ENCODE measurements at regions not wholly inside any gene's neighbourhood (a gene's known extent, or its start where the extent isn't known, plus 50 kb on each side); places are given as distances from the start of the nearest gene placed in this dataset.

DNA sequence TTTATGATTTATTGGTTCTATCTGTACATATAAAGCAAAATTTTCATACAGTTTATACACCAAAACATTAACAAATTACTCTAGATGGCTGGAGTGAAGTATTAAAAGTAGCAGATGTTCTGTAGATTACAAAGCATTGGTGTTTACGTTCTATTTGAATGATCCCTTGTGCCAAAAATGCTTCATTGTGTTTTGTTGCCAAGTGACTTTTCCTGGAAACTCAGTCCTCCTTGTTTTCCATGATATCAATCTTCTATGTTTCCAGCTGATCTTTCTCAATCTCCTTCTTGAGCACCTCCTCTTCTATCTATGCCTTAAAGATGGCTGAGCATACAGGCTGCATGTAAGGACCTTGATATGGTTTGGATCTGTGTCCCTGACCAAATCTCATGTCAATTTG is 263.6 kb upstream of the CTSO start:
- no peak for DNase-seq

DNA sequence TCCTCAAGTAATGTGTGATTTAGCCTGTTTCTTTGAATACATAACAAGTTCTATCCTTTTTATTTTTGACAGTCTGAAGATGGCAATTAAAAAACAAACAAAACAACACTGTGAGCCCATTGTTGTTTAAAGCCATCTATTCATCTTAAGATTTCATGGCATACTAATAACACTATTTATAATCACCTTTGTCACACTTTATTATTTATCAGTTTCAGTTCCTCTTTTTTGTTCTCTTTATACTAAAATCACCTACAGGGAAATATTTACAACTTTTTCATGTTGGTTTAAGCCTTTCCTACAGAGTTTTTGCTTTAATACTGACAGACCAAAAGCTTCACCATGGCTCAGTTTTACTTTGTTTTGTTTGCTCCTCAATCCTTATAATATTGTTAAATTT is 247.4 kb upstream of the CTSO start:
- no peak for DNase-seq

DNA sequence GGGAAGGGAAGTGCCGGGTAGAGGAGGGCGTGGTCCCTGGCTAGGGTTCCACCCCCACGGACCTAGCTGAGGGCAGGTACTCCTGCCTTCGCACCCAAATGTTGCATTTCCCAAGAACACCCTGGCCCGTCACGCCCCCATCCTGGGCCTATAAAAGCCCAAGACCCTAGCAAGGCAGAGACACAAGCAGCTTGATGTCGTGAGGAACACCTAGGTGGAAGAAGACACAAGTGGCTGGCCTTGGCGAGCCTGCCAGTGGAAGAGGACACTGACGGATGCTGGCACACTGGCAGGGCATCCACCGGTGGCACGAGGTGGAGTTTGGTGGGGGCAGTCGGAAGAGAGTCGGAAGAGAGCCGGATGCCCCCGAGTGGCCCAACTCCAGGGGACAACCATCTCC is 244.8 kb upstream of the CTSO start:
- no peak for DNase-seq

DNA sequence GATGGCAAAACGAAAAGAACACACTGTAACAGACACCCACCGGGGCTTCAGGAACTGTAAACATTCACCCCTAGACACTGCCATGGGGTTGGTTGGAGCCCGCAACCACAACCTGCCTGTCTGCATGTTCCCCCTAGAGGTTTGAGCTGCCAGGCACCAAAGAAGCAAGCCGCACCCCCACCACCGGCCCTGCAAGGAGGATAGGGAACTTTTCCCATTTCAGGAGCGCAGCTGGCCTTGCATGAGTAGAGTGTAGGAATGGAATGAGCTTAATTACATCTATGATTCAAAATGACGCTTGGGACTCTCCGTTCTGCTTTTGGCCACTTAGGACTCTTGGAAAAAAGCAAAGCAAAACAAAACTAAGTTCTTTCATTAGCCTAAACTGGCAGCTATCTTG is 243.6 kb upstream of the CTSO start:
- no peak for DNase-seq

- DNase-seq: no peak
Measured at GRCh38 chr4:156196722-156197121, 243.1 kb upstream of the CTSO start.

DNA sequence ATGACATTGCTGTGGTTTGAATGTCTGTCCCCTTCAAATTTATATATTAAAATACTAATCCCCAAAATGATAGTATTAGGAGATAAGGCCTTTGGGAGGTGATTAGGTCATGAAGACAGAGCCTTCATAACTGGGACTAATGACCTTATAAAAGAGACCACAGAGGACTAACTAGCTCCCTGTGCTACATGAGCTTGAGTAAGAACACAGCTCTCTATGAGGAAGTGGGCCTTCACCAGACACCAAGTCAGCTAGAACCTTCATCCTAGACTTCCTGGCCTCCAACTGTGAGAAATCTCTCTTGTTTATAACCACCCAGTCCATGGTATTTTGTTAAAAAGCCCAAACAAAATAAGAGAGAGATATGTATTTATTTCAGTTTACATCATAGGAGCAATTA is 242.2 kb upstream of the CTSO start:
- DNase-seq: no peak

GRCh38 chr4:156194896-156195295 is 241.2 kb upstream of the CTSO start:
- no peak for DNase-seq

DNA sequence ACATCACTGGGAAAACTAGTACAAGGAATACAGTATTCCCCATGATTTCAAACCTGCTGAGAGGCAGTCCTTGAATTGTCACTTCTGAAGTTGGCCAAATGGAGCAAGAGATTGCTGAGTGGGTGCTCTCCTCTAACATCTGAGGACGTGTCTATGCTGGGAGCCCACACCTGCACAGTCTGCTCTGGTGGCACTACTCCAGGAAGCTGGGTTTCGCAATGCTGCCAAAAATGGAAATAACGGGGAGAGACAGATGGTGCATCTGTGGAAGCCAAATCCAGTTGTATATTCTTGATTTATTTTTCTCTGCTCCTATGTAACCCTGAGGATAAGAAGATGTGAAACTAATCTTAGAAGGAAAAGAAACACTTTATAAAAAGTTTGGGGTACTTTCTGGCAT is 240.1 kb upstream of the CTSO start:
- no peak for DNase-seq

DNA sequence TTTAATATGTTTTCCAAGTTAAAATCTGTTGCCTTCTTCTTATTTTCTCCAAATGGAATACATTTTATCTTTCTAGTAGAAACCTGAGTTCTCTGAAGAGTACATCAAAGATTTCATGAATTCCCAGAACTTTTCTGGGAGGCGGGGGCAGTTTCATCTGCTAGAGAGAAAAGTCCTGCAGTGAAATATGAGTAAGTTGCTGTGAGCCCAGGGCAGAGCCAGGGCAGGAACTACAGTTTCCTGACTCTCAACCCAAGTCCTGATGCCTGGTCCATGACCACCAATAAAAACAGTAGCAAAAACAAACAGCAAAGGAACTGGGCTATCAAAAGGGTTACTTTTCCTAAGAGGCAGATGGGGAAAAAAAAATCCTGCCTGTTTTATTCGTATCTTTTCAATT is 239.4 kb upstream of the CTSO start:
- no peak for DNase-seq

DNA sequence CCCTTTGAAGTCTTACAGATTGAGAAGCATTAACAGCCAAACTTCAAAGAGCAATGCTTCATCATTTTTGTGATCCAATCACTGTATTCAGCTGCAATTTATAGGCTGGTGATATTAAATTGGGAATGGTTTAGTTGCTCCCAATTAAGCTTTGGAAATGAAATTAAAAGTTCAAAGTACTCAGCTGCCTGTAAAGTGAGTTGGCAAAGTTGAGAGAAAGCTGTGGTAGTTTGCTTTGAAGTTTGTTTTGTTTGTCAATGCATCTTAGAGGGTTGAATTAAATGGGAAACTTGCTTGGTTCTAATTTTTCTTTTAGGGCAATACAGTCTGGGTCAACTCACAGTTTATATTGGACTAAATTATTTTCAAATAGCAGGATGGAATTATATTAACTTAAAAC is 238.4 kb upstream of the CTSO start:
- no peak for DNase-seq

- DNase-seq: no peak
Measured at GRCh38 chr4:156191044-156191781, 237.5 kb upstream of the CTSO start.

DNA sequence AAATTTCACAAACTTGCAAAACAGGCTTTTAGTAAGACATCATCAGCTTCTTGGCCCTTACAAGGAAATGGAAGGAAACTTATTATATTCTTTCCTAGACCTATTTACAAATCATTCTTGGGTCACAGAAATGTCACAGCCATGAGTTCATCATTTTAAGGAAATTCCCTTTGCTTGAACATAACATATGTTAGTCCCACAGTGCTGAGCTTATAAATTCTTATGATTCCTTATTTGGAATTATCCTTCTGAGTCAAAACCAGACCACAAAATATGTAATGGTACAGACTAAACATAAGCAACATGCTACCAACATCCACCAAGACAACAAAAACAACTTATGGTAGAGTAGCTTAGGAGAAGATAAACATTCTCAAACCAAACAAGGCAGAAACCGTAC is 236.9 kb upstream of the CTSO start:
- no peak for DNase-seq

DNA sequence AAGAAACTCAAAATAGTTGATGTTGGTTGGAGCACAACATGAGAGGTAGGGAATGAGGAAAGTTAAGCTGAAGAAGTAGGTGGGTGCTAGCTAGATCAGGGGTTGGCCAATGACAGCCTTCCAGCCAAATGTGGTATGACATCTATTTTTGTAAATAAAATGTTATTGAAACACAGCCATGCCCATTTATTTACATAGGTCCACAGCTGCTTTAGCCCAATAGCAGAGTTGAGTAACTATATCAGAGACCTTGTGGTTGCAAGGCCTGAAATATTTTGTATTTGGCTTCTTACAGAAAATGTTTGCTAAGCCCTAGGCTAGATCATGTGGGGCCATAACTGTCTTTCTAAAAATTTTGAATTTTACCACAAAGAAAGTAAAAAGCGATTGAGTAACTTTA is 234.9 kb upstream of the CTSO start:
- DNase-seq: no peak

DNA sequence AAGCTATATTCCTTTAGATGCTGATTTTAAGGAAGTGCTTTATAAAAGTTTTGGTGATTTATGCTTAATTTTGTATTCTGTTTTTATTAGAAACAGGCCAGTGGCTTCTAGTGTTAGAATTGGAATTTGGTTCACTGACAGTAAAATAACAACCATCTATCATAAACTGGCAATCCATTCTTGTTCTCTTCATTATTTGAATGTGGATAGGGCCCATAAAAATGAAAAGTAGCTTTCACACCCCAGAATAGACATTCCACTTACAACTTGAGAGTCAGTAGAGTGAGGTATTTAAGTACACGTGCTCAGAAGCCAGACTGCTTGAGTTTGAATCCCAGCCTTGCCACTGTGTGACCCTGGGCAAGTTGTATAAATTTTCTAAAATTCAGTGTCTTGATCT is 232.4 kb upstream of the CTSO start:
- no peak for DNase-seq

DNA sequence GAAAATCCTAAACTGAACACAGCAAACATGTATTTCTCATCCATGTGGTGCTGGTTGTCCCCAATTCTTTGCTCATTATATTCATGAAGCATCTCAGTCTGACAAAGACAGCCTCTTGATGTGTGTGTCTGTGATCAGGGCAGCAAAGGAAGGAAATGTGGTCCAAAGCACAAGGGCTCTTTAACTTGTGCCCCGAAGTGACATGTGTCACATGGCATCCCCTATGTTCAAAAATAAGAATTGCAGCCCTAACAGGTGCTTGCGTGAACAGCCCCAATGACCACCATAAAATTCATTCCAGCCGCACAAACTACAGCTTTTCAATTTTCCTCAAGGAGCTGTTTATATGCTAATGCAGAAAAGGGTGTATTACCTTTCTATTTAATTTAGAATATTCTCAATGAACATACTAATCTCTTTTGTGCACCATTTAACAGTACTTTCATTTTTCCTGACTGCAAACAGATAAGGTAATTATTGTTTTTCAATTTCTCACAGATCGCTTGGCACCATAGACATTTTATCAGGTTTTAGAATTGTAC is 231.9 kb upstream of the CTSO start:
- no peak for DNase-seq

GRCh38 chr4:156182269-156182668 is 228.6 kb upstream of the CTSO start:
- no peak for DNase-seq

DNA sequence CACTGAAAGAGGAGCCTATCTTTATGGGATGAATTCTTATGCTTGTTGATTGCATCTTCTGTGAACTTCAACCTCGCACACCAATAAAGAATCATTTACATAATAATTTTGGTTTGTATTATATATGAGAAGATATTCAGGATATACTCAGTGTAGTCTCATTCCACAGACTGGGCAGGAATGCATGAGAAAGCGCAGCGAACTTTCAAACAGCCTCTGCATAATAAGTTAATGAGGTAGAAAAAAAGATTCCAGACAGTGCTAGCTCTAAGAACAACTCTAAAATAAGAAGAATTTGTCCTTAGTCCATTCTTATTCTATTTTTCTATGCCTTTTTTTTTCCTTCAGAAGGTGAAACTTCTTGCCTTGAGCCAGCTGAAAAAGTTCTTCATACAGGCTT is 224.3 kb upstream of the CTSO start:
- DNase-seq: no peak

DNA sequence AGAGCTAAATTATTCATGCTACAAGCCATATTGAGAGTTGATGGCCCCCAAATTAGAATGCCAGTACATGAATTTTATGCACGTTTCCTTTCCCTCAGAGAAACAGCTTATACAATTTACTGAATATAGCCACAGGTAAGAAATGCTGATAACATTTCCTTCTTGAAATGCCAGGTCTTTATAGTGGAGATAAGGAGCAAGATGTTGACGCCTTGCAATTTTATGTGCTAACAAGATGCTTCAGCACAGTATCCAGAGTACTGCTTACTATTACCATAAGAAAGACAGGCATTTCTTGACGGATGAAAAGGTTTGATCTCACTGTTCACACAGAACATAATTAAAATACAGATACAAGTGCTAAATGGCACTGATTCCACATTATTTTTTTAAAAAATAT is 223.2 kb upstream of the CTSO start:
- no peak for DNase-seq

- no peak for DNase-seq
Measured at GRCh38 chr4:156173937-156174336, 220.3 kb upstream of the CTSO start.

GRCh38 chr4:156173486-156173885 is 219.8 kb upstream of the CTSO start:
- no peak for DNase-seq

GRCh38 chr4:156169861-156170260 is 216.2 kb upstream of the CTSO start:
- DNase-seq: no peak

GRCh38 chr4:156169011-156169410 is 215.3 kb upstream of the CTSO start:
- DNase-seq: no peak

GRCh38 chr4:156168288-156168687 is 214.6 kb upstream of the CTSO start:
- no peak for DNase-seq

GRCh38 chr4:156158747-156159146 is 205.1 kb upstream of the CTSO start:
- DNase-seq: no peak

- DNase-seq: no peak
Measured at GRCh38 chr4:156154978-156155377, 201.3 kb upstream of the CTSO start.

Data from KG1 (cell line).